HG03469 (cell line): ENCODE measurements at regions not wholly inside any gene's neighbourhood (a gene's known extent, or its start where the extent isn't known, plus 50 kb on each side); places are given as distances from the start of the nearest gene placed in this dataset.

ENCODE experiments used
- ATAC-seq: cut with Tn5 transposase; IDR thresholded peaks from one replicate; pipeline ENCODE4 v1.9.1; 2021; ENCODE audit warnings: mild to moderate bottlenecking, moderate library complexity, moderate number of reproducible peaks; ENCODE audit not compliant: unreplicated experiment

GRCh38 chr9:86765746-86766430 lies 181.4 kb downstream of the GAS1 start:
- ATAC-seq, result no peak

- no peak for ATAC-seq
Measured at GRCh38 chr9:86764671-86765343, 182.5 kb downstream of the GAS1 start.

- no peak for ATAC-seq
Measured at GRCh38 chr9:86764221-86764624, 183.1 kb downstream of the GAS1 start.

GRCh38 chr9:86763791-86764190 lies 183.5 kb downstream of the GAS1 start:
- no peak for ATAC-seq

GRCh38 chr9:86757382-86757720 lies 190.0 kb downstream of the GAS1 start:
- ATAC-seq, result no peak

- no peak for ATAC-seq
Measured at GRCh38 chr9:86756576-86757381, 190.5 kb downstream of the GAS1 start.

GRCh38 chr9:86755561-86755941 lies 191.8 kb downstream of the GAS1 start:
- ATAC-seq, result no peak

GRCh38 chr9:86754581-86755560 lies 192.4 kb downstream of the GAS1 start:
- no peak for ATAC-seq

GRCh38 chr9:86753836-86754235 lies 193.5 kb downstream of the GAS1 start:
- no peak for ATAC-seq

- ATAC-seq, result no peak
Measured at GRCh38 chr9:86752733-86753132, 194.6 kb downstream of the GAS1 start.

- no peak for ATAC-seq
Measured at GRCh38 chr9:86751956-86752355, 195.3 kb downstream of the GAS1 start.

- no peak for ATAC-seq
Measured at GRCh38 chr9:86751207-86751606, 196.1 kb downstream of the GAS1 start.

- no peak for ATAC-seq
Measured at GRCh38 chr9:86749894-86750255, 197.4 kb downstream of the GAS1 start.

- ATAC-seq, result no peak
Measured at GRCh38 chr9:86749161-86749893, 198.0 kb downstream of the GAS1 start.

GRCh38 chr9:86747711-86748110 lies 199.6 kb downstream of the GAS1 start:
- no peak for ATAC-seq

GRCh38 chr9:86741311-86742208 lies 205.7 kb downstream of the GAS1 start:
- ATAC-seq, result no peak

GRCh38 chr9:86735772-86736458 lies 211.4 kb downstream of the GAS1 start:
- ATAC-seq, result no peak

- ATAC-seq, result no peak
Measured at GRCh38 chr9:86734771-86735170, 212.5 kb downstream of the GAS1 start.

GRCh38 chr9:86733929-86734328 lies 213.4 kb downstream of the GAS1 start:
- no peak for ATAC-seq
